GM23248 (cell line): ENCODE measurements at regions not wholly inside any gene's neighbourhood (a gene's known extent, or its start where the extent isn't known, plus 50 kb on each side); places are given as distances from the start of the nearest gene placed in this dataset.

Source experiments
- EZH2 ChIP-seq: fragments of 200-600 bp; sonication (generic); IDR thresholded peaks from 2 replicates; pipeline ENCODE4 v1.6.1; 2018; ENCODE audit warnings: antibody characterized with exemption, mild to moderate bottlenecking; ENCODE audit not compliant: insufficient read depth, poor library complexity, severe bottlenecking
- EZH2phosphoT487 ChIP-seq: fragments of 200-600 bp; sonication (generic); IDR thresholded peaks from 2 replicates; pipeline ENCODE4 v1.6.1; 2018; ENCODE audit warnings: antibody characterized with exemption, moderate library complexity, mild to moderate bottlenecking, low read depth; ENCODE audit not compliant: insufficient read depth

GRCh38 chr1:204812842-204813241 is 57.8 kb upstream of the NFASC start:
- TF ChIP-seq EZH2phosphoT487 (no peak), EZH2 (no peak)
